GM04503 (cell line): ENCODE measurements at regions not wholly inside any gene's neighbourhood (a gene's known extent, or its start where the extent isn't known, plus 50 kb on each side); places are given as distances from the start of the nearest gene placed in this dataset.
"Not testable (repeated sequence)": the region's sequence is repeated elsewhere in the genome, so short reads cannot be mapped to it uniquely, and the experiment has no call there.

ENCODE experiments used
- DNase-seq: peaks from one replicate; pipeline ENCODE4 v3.0.0-alpha.2; 2012; ENCODE audit warnings: low read depth

- not testable (repeated sequence) for DNase-seq
Measured at GRCh38 chr1:221262677-221263076, 383.4 kb downstream of the HLX start.

- peak; percentile 53 for DNase-seq
Measured at GRCh38 chr1:221263831-221264767, 384.9 kb downstream of the HLX start.

DNA sequence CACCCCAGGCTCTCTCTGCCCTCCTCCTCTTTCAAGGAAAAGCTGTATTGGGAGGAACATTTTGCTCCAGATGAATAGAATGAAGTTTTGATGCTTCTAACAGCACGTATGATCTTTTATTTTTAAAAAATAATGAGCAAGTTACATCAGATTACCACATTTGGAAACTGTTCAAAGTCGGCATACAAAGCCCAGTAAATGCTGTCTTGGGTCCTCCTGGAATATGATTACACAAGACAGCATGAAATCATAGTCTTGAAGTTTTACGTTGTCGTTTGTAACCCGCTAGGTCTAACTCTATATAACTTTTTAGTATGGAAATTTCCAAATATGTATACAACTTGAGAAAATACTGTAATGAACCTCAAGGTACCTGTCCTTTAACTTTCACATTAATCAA, 385.6 kb downstream of the HLX start:
- no peak for DNase-seq

DNA sequence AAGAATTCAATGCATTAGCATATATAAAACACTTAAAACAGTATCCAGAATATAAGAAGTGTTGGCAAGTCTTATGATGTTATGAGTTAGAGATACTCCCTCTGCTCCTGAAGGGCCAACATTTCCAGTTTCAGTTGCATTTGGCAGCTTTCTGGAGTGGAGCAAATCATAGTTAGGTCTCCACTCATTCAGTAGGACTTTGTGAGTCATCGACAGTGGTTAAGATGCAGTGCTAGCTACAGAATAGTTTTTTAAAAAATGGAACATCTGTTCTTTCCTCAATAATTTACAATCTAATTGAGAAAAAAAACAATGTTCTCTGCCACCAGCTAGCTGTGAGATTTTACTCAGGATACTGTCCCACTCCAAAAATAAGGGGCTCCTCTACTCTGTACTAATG, 389.1 kb downstream of the HLX start:
- DNase-seq, result peak; percentile 72

- DNase-seq, result no peak
Measured at GRCh38 chr1:221271701-221272100, 392.5 kb downstream of the HLX start.

- no peak for DNase-seq
Measured at GRCh38 chr1:221272940-221273339, 393.7 kb downstream of the HLX start.

- DNase-seq, result no peak
Measured at GRCh38 chr1:221274373-221274772, 395.1 kb downstream of the HLX start.

- no peak for DNase-seq
Measured at GRCh38 chr1:221276896-221277409, 397.7 kb downstream of the HLX start.

DNA sequence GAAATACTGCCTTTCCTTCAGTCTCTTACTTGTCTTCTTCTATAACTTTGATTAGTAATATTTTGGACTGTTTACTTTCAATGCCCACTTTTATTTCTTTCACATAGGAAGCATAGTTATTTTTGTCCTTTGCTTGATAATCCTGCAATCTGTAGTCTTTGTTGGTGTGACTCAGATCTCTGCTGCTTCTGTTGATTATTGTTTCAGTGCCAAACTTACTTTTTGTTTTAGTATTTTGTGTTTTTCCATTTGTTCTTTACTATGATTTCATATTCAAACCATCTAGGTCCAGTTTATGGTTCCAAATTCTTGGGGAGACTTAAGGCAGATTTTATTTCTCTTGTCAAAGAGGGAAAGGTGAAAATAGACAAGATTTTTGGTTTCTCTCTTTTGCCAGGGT, 399.9 kb downstream of the HLX start:
- no peak for DNase-seq

- DNase-seq, result no peak
Measured at GRCh38 chr1:221283532-221283931, 404.3 kb downstream of the HLX start.

GRCh38 chr1:221284028-221284427, 404.8 kb downstream of the HLX start:
- no peak for DNase-seq

DNA sequence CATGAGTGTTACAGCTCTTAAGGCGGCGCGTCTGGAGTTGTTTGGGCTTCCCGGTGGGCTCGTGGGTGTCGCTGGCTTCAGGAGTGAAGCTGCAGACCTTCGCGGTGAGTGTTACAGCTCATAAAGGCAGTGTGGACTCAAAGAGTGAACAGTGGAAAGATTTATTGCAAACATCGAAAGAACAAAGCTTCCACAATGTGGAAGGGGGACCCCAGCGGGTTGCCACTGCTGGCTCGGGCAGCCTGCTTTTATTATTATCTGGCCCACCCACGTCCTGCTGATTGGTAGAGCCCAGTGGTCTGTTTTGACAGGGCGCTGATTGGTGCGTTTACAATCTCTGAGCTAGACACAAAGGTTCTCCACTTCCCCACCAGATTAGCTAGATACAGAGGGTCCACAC, 405.7 kb downstream of the HLX start:
- DNase-seq, result not testable (repeated sequence)

DNA sequence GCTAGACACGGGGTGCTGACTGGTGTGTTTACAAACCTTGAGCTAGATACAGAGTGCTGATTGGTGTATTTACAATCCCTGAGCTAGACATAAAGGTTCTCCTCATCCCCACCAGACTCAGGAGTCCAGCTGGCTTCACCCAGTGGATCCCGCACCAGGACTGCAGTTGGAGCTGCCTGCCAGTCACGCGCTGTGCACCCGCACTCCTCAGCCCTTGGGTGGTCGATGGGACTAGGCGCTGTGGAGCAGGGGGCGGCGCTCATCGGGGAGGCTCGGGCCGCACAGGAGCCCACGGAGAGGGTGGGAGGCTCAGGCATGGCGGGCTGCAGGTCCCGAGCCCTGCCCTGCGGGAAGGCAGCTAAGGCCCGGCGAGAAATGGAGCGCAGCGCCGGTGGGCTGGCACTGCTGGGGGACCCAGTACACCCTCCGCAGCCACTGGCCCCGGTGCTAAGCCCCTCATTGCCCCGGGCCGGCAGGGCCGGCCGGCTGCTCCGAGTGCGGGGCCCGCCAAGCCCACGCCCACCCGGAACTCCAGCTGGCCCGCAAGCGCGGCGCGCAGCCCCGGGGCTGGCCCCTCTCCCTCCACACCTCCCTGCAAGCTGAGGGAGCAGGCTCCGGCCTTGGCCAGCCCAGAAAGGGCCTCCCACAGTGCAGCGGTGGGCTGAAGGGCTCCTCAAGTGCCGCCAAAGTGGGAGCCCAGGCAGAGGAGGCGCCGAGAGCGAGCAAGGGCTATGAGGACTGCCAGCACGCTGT, 406.4 kb downstream of the HLX start:
- DNase-seq, result not testable (repeated sequence)

GRCh38 chr1:221286399-221286798, 407.2 kb downstream of the HLX start:
- DNase-seq, result no peak

- DNase-seq, result no peak
Measured at GRCh38 chr1:221289103-221289502, 409.9 kb downstream of the HLX start.

DNA sequence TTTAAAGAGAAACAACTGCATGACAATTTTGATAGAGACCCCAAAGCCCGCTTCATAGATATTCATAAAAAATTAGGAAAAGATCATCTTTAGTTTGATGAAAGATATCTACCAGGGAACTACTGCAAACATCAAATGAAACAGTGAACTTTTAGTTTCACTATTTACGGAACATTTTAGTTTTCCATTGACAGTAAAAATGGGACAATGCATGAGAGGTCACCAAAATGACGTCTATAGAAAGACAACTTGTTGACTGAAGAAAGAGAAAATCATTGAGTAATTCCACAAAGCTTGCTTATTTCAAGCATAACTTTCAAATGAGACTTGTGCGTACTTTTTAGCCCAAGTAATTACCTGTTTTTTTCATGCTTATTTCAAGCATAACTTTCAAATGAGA, 411.4 kb downstream of the HLX start:
- DNase-seq, result no peak

DNA sequence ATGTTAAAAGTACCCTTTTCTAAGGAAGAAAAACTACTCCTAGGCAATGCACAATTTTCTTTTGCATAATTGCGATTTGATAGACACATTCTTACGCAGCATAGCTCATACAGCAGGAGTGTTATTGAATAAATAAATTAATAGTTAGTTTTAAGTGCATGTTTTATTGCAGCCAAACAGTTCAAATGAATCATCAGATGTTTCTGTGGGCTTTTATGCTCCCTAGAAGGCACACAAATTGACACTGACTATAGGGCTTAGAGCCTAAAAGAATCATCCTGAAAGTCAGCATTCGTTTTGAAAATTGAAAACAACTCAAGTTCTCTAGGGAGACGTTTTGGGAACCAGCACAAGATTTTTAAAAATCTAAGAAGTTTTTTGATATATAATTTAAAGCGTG, 411.9 kb downstream of the HLX start:
- DNase-seq, result no peak

- no peak for DNase-seq
Measured at GRCh38 chr1:221292652-221293051, 413.4 kb downstream of the HLX start.

GRCh38 chr1:221294242-221294641, 415.0 kb downstream of the HLX start:
- DNase-seq, result no peak

- DNase-seq, result no peak
Measured at GRCh38 chr1:221302357-221302756, 423.1 kb downstream of the HLX start.

- DNase-seq, result no peak
Measured at GRCh38 chr1:221302810-221303209, 423.6 kb downstream of the HLX start.

- no peak for DNase-seq
Measured at GRCh38 chr1:221303623-221304022, 424.4 kb downstream of the HLX start.

DNA sequence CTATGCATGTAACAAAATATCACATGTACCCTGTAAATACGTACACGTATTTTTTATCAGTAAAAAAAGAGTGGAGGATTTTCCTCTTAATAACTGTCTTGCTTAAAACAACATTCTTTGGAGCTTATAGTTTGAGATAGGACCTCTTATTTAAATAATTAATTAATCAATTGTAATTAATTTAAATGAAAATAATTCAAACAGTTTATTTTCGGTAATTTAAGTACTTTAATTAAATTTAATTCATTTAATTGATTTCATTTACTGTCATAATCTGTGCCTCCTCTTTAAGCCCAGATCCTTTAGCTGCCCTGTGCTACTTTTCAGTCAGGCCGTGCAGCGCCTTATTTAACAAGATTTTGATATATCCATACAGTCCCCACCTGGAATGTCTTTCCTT, 427.0 kb downstream of the HLX start:
- no peak for DNase-seq
